Hepatocyte (in vitro differentiated cells): ENCODE measurements at regions not wholly inside any gene's neighbourhood (a gene's known extent, or its start where the extent isn't known, plus 50 kb on each side); places are given as distances from the start of the nearest gene placed in this dataset.

Source experiments
- DNase-seq: peaks from one replicate; pipeline ENCODE4 v3.0.0-alpha.2; 2016; ENCODE audit warnings: low spot score
- H2AFZ ChIP-seq: fragments of 200-600 bp; sonication (generic); 2 replicates; pipeline ENCODE4 v1.6.0; 2016; ENCODE audit warnings: antibody characterized with exemption, mild to moderate bottlenecking
- H3K27ac ChIP-seq: fragments of 200-600 bp; sonication (generic); 2 replicates; pipeline ENCODE4 v1.5.1; 2016; ENCODE audit warnings: mild to moderate bottlenecking
- H3K27me3 ChIP-seq: fragments of 200-600 bp; sonication (generic); 2 replicates; pipeline ENCODE4 v1.6.1; 2016
- H3K36me3 ChIP-seq: fragments of 200-600 bp; sonication (generic); replicated peaks from 2 replicates; pipeline ENCODE4 v1.5.1; 2016; ENCODE audit warnings: low read depth; ENCODE audit not compliant: insufficient read depth
- H3K4me1 ChIP-seq: fragments of 200-600 bp; sonication (generic); 2 replicates; pipeline ENCODE4 v1.5.1; 2016; ENCODE audit warnings: mild to moderate bottlenecking, moderate library complexity; ENCODE audit not compliant: insufficient read depth
- H3K4me2 ChIP-seq: fragments of 200-600 bp; sonication (generic); 2 replicates; pipeline ENCODE4 v1.6.0; 2016
- H3K4me3 ChIP-seq: fragments of 200-600 bp; sonication (generic); 2 replicates; pipeline ENCODE4 v1.5.1; 2016; ENCODE audit warnings: mild to moderate bottlenecking
- H3K79me2 ChIP-seq: fragments of 200-600 bp; sonication (generic); 2 replicates; pipeline ENCODE4 v1.6.0; 2017; ENCODE audit warnings: mild to moderate bottlenecking
- H3K9me2 ChIP-seq: fragments of 200-600 bp; sonication (generic); replicated peaks from 2 replicates; pipeline ENCODE4 v1.6.0; 2017; ENCODE audit warnings: mild to moderate bottlenecking; ENCODE audit not compliant: insufficient read depth
- H3K9me3 ChIP-seq: fragments of 200-600 bp; sonication (generic); 2 replicates; pipeline ENCODE4 v1.5.1; 2016; ENCODE audit warnings: low read depth, mild to moderate bottlenecking
- H4K20me1 ChIP-seq: fragments of 200-600 bp; sonication (generic); 2 replicates; pipeline ENCODE4 v1.6.0; 2016; ENCODE audit warnings: mild to moderate bottlenecking; ENCODE audit not compliant: insufficient read depth, poor library complexity, severe bottlenecking
- EZH2 ChIP-seq: fragments of 200-600 bp; sonication (generic); IDR thresholded peaks from 2 replicates; pipeline ENCODE4 v1.6.1; 2016; ENCODE audit warnings: antibody characterized with exemption, mild to moderate bottlenecking, borderline replicate concordance
- EZH2phosphoT487 ChIP-seq: fragments of 200-600 bp; sonication (generic); IDR thresholded peaks from one replicate; pipeline ENCODE4 v1.6.1; 2018; ENCODE audit warnings: antibody characterized with exemption, mild to moderate bottlenecking, low read depth, moderate library complexity; ENCODE audit not compliant: unreplicated experiment, severe bottlenecking
- WGBS: methylation state at CpG from one replicate; pipeline ENCODE4 v1.1.6; 2016; ENCODE audit warnings: low lambda C conversion rate; ENCODE audit errors: missing lambda C conversion rate; 5-methylcytosine and 5-hydroxymethylcytosine counted together
- TF ChIP-seq, protein P1 (sequence below): fragments of 200-600 bp; sonication (generic); IDR thresholded peaks from 2 replicates; pipeline ENCODE4 v1.5.1; 2016; ENCODE audit warnings: antibody characterized with exemption, mild to moderate bottlenecking; ENCODE audit not compliant: poor library complexity

DNA sequence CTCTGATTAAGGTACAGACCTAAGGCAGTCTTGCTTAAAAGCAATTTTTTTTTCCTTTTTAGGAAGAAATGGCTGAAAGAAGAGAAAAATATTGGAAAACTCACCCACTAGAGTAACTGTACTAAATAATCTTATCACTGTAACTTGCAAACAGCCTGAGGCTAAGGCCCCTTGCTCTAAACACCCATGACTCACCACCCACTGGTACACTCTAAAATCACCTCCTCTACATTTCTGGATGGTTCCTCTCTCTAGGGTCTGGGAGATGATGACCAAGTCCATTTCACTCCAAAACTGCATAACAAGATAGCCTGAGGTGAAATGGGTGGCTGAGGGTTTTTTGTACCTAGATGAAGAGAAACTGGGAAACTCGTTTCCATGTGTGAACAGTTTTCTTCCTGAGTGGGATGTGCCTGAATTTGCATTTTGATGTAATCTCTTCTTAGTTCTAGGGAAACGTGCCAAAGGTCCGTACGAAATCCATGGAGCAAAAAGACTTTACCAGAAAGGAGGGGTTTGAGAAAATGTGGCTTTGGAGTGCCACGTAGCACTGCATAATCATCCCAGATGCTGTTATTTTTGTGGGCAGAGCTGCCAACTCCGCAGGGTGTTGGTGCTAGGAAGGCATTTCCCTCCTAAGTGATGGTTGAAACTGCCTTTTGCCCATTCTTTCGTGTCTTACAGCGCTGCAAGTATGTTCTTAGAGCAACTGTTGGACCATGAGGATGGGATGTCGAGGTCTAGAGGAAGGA lies 113.5 kb upstream of the C10orf90 start:
- no peak for DNase-seq
- Histone ChIP-seq H2AFZ (no peak overlapping the region), H3K79me2 (no peaks in the 10 kb centered on the region), H3K4me2 (no peak overlapping the region), H3K27me3 (peaks cover 4% of the 10 kb centered on the region), H3K36me3 (no peaks in the 10 kb centered on the region), H4K20me1 (no peaks in the 10 kb centered on the region), H3K27ac (no peak overlapping the region), H3K9me3 (no peaks in the 10 kb centered on the region), H3K9me2 (no peaks in the 10 kb centered on the region), H3K4me1 (no peaks in the 10 kb centered on the region), H3K4me3 (no peak overlapping the region)
- TF ChIP-seq, protein P1, sequence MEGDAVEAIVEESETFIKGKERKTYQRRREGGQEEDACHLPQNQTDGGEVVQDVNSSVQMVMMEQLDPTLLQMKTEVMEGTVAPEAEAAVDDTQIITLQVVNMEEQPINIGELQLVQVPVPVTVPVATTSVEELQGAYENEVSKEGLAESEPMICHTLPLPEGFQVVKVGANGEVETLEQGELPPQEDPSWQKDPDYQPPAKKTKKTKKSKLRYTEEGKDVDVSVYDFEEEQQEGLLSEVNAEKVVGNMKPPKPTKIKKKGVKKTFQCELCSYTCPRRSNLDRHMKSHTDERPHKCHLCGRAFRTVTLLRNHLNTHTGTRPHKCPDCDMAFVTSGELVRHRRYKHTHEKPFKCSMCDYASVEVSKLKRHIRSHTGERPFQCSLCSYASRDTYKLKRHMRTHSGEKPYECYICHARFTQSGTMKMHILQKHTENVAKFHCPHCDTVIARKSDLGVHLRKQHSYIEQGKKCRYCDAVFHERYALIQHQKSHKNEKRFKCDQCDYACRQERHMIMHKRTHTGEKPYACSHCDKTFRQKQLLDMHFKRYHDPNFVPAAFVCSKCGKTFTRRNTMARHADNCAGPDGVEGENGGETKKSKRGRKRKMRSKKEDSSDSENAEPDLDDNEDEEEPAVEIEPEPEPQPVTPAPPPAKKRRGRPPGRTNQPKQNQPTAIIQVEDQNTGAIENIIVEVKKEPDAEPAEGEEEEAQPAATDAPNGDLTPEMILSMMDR, result no peak
- TF ChIP-seq EZH2phosphoT487, result no peak
- no peak for TF ChIP-seq EZH2
- 76% methylated on average over 9 of the region's 9 CpGs for WGBS

DNA sequence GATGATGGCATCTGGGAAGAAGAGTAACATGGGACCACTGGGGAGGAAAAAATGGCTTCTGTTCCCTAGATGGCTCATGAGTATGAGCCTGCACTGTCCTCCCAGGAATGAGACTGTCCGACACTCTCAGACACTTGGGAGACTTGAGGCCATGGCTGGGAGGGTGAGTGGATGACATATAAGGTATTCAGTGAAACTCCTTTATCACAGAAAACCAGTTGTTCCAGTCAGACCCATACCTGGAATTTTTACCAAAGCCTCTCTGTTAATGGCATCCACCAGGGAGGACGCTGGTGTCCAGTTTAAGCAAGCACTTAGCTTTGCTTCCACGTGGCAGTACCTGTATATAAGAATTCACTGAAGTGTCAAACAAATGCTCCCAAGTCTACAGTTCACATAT lies 116.7 kb upstream of the C10orf90 start:
- no peaks in the 10 kb centered on the region for H3K79me2 ChIP-seq
- H3K9me3 ChIP-seq, result no peaks in the 10 kb centered on the region
- H3K27me3 ChIP-seq, result no peaks in the 10 kb centered on the region
- H3K4me2 ChIP-seq, result no peak overlapping the region
- H3K4me1 ChIP-seq, result no peaks in the 10 kb centered on the region
- no peak overlapping the region for H3K27ac ChIP-seq
- 70% methylated on average over 3 of the region's 3 CpGs for WGBS
- H4K20me1 ChIP-seq, result no peaks in the 10 kb centered on the region
- TF ChIP-seq, protein P1, result no peak
- TF ChIP-seq EZH2 (no peak), EZH2phosphoT487 (no peak)
- H2AFZ ChIP-seq, result no peak overlapping the region
- H3K36me3 ChIP-seq, result no peaks in the 10 kb centered on the region
- no peak overlapping the region for H3K4me3 ChIP-seq
- H3K9me2 ChIP-seq, result no peaks in the 10 kb centered on the region
- DNase-seq, result no peak

DNA sequence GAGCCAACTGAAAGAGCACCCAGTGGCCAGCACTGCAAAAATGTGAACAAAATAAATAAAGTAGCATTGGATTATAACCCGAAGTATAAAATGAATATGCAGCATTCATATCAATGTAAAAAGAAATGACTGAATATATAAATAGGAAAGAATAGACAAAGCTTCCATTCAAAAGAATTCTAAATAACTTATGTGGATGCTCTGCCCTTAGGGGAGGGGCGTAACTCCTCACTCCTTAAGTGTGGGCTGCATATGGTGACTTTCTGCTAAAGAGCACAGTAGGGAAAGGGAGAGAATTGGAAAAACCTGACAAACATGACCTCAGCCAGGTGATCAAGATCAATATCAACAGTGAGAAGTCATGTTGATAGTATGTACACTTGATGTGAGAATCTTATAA lies 109.9 kb upstream of the DOCK1 start:
- Histone ChIP-seq H3K4me1 (no peaks in the 10 kb centered on the region), H3K36me3 (no peaks in the 10 kb centered on the region), H2AFZ (no peak overlapping the region), H3K4me2 (no peak overlapping the region), H3K9me3 (no peaks in the 10 kb centered on the region), H4K20me1 (no peaks in the 10 kb centered on the region), H3K27me3 (no peaks in the 10 kb centered on the region), H3K27ac (no peak overlapping the region), H3K79me2 (no peaks in the 10 kb centered on the region), H3K4me3 (no peak overlapping the region), H3K9me2 (no peaks in the 10 kb centered on the region)
- DNase-seq, result no peak
- TF ChIP-seq EZH2, result no peak
- TF ChIP-seq EZH2phosphoT487, result no peak
- TF ChIP-seq, protein P1, result no peak
- WGBS, result 98% methylated on average over 2 of the region's 2 CpGs
